H1 (cell line): ENCODE measurements at regions not wholly inside any gene's neighbourhood (a gene's known extent, or its start where the extent isn't known, plus 50 kb on each side); places are given as distances from the start of the nearest gene placed in this dataset.

Experiments used
- CBX5 ChIP-seq: fragments of 300-800, 300-1000 bp; sonication (generic); IDR thresholded peaks from 2 replicates; pipeline ENCODE4 v1.7.1; 2016; ENCODE audit warnings: antibody characterized with exemption, low read length, low read depth
- CTCF ChIP-seq, 3 experiments: IDR thresholded peaks; 1 replicate in 2 of 3; 2 replicates in 1 of 3; pipeline versions ENCODE4 v1.5.1 to v1.6.1; 2011; ENCODE audit warnings: low read length in 3 of 3, mild to moderate bottlenecking in 3 of 3, inconsistent platforms in 2 of 3, low read depth in 1 of 3, moderate library complexity in 1 of 3; ENCODE audit not compliant: insufficient read depth in 1 of 3; ENCODE audit errors: control extremely low read depth in 1 of 3
- EP300 ChIP-seq, 2 experiments: IDR thresholded peaks; 1 replicate in 1 of 2; 2 replicates in 1 of 2; pipeline ENCODE4 v1.6.1; 2011 to 2012; ENCODE audit warnings: low read depth in 2 of 2, low read length in 2 of 2, mild to moderate bottlenecking in 2 of 2, borderline replicate concordance in 1 of 2, inconsistent platforms in 1 of 2, moderate library complexity in 1 of 2

- TF ChIP-seq CBX5 (no peak), EP300 (IDR thresholded peaks at IDR 0.05; ENCODE audit: borderline replicate concordance in 1 of 2, low read depth in 2 of 2, low read length in 2 of 2) (no peak), CTCF (IDR thresholded peaks at IDR 0.05; ENCODE audit: control extremely low read depth in 1 of 3, insufficient read depth in 1 of 3, low read depth in 1 of 3, low read length in 3 of 3) (no peak)
Measured at GRCh38 chr4:1474126-1475090, 68.2 kb upstream of the NKX1-1 start.
